ENCODE measurements at regions not wholly inside any gene's neighbourhood (a gene's known extent, or its start where the extent isn't known, plus 50 kb on each side); places are given as distances from the start of the nearest gene placed in this dataset.

- DNase-seq (ENCODE audit: low spot score in 2 of 2) (no peak), ATAC-seq (ENCODE audit: low read depth) (no peak)
- H3K4me3 Mint-ChIP-seq = no peak overlapping the region
- no peaks in the 10 kb centered on the region for H3K9me3 Mint-ChIP-seq
- H3K27ac Mint-ChIP-seq = no peak overlapping the region
- H3K36me3 Mint-ChIP-seq = no peaks in the 10 kb centered on the region
- no peaks in the 10 kb centered on the region for H3K4me1 Mint-ChIP-seq
- peaks cover 10% of the 10 kb centered on the region for H3K27me3 Mint-ChIP-seq
Measured at GRCh38 chr13:28566283-28566682, 71.4 kb upstream of the FLT1 start.

- no peaks in the 10 kb centered on the region for H3K4me1 Mint-ChIP-seq
- peaks cover 15% of the 10 kb centered on the region for H3K27me3 Mint-ChIP-seq
- H3K4me3 Mint-ChIP-seq = no peak overlapping the region
- H3K9me3 Mint-ChIP-seq = no peaks in the 10 kb centered on the region
- H3K27ac Mint-ChIP-seq = no peak overlapping the region
- DNase-seq (ENCODE audit: low spot score in 2 of 2) (no peak), ATAC-seq (ENCODE audit: low read depth) (no peak)
- no peaks in the 10 kb centered on the region for H3K36me3 Mint-ChIP-seq
Measured at GRCh38 chr13:28564030-28564429, 69.1 kb upstream of the FLT1 start.

- no peak for DNase-seq (ENCODE audit: low spot score in 2 of 2)
- Mint-ChIP-seq H3K9me3 (no peaks in the 10 kb centered on the region), H3K4me1 (no peaks in the 10 kb centered on the region), H3K27ac (no peak overlapping the region), H3K4me3 (no peak overlapping the region), H3K36me3 (no peaks in the 10 kb centered on the region), H3K27me3 (peaks cover 11% of the 10 kb centered on the region)
- ATAC-seq (ENCODE audit: low read depth) = no peak
Measured at GRCh38 chr13:28563609-28564008, 68.7 kb upstream of the FLT1 start.

- Mint-ChIP-seq H3K36me3 (no peaks in the 10 kb centered on the region), H3K27ac (no peak overlapping the region), H3K27me3 (peaks cover 11% of the 10 kb centered on the region), H3K4me1 (no peaks in the 10 kb centered on the region), H3K9me3 (no peaks in the 10 kb centered on the region), H3K4me3 (no peak overlapping the region)
- DNase-seq (ENCODE audit: low spot score in 2 of 2) (no peak), ATAC-seq (ENCODE audit: low read depth) (no peak)
Measured at GRCh38 chr13:28560612-28561011, 65.7 kb upstream of the FLT1 start.

- DNase-seq (ENCODE audit: low spot score in 2 of 2) (no peak), ATAC-seq (ENCODE audit: low read depth) (no peak)
- Mint-ChIP-seq H3K36me3 (no peaks in the 10 kb centered on the region), H3K4me1 (no peaks in the 10 kb centered on the region), H3K4me3 (no peak overlapping the region), H3K27me3 (peaks cover 11% of the 10 kb centered on the region), H3K9me3 (no peaks in the 10 kb centered on the region), H3K27ac (no peak overlapping the region)
Measured at GRCh38 chr13:28559636-28560259, 64.8 kb upstream of the FLT1 start.

- H3K4me1 Mint-ChIP-seq = no peaks in the 10 kb centered on the region
- H3K36me3 Mint-ChIP-seq = no peaks in the 10 kb centered on the region
- DNase-seq (ENCODE audit: low spot score in 2 of 2) (no peak), ATAC-seq (ENCODE audit: low read depth) (no peak)
- H3K27ac Mint-ChIP-seq = no peak overlapping the region
- no peak overlapping the region for H3K4me3 Mint-ChIP-seq
- peaks cover 9% of the 10 kb centered on the region for H3K27me3 Mint-ChIP-seq
- H3K9me3 Mint-ChIP-seq = no peaks in the 10 kb centered on the region
Measured at GRCh38 chr13:28558567-28558966, 63.6 kb upstream of the FLT1 start.

GRCh38 chr13:28557725-28558520, 63.0 kb upstream of the FLT1 start:
- peaks cover 6% of the 10 kb centered on the region for H3K27me3 Mint-ChIP-seq
- no peak overlapping the region for H3K27ac Mint-ChIP-seq
- H3K4me3 Mint-ChIP-seq = no peak overlapping the region
- DNase-seq (ENCODE audit: low spot score in 2 of 2) = no peak
- no peaks in the 10 kb centered on the region for H3K9me3 Mint-ChIP-seq
- no peak for ATAC-seq (ENCODE audit: low read depth)
- H3K4me1 Mint-ChIP-seq = no peaks in the 10 kb centered on the region
- H3K36me3 Mint-ChIP-seq = no peaks in the 10 kb centered on the region

- Mint-ChIP-seq H3K4me1 (no peaks in the 10 kb centered on the region), H3K36me3 (no peaks in the 10 kb centered on the region), H3K4me3 (no peak overlapping the region), H3K27ac (peak overlapping the region; percentile 40), H3K9me3 (no peaks in the 10 kb centered on the region), H3K27me3 (peaks cover 7% of the 10 kb centered on the region)
- DNase-seq (ENCODE audit: low spot score in 2 of 2) (no peak), ATAC-seq (ENCODE audit: low read depth) (no peak)
Measured at GRCh38 chr13:28555096-28555495, 60.2 kb upstream of the FLT1 start.

- H3K9me3 Mint-ChIP-seq = no peaks in the 10 kb centered on the region
- H3K36me3 Mint-ChIP-seq = no peaks in the 10 kb centered on the region
- H3K4me1 Mint-ChIP-seq = no peaks in the 10 kb centered on the region
- no peak overlapping the region for H3K27ac Mint-ChIP-seq
- H3K4me3 Mint-ChIP-seq = no peak overlapping the region
- DNase-seq (ENCODE audit: low spot score in 2 of 2) (no peak), ATAC-seq (ENCODE audit: low read depth) (no peak)
- H3K27me3 Mint-ChIP-seq = peaks cover 8% of the 10 kb centered on the region
Measured at GRCh38 chr13:28553971-28554370, 59.0 kb upstream of the FLT1 start.

- Mint-ChIP-seq H3K27me3 (peaks cover 20% of the 10 kb centered on the region), H3K4me3 (no peak overlapping the region), H3K4me1 (no peaks in the 10 kb centered on the region), H3K27ac (no peak overlapping the region), H3K36me3 (no peaks in the 10 kb centered on the region), H3K9me3 (no peaks in the 10 kb centered on the region)
- no peak for DNase-seq (ENCODE audit: low spot score in 2 of 2)
- ATAC-seq (ENCODE audit: low read depth) = no peak
Measured at GRCh38 chr13:28552288-28552687, 57.4 kb upstream of the FLT1 start.

GRCh38 chr13:28551498-28551895, 56.6 kb upstream of the FLT1 start:
- Mint-ChIP-seq H3K27ac (no peak overlapping the region), H3K4me3 (no peak overlapping the region), H3K9me3 (no peaks in the 10 kb centered on the region), H3K27me3 (peaks cover 20% of the 10 kb centered on the region), H3K4me1 (no peaks in the 10 kb centered on the region), H3K36me3 (no peaks in the 10 kb centered on the region)
- DNase-seq (ENCODE audit: low spot score in 2 of 2) (no peak), ATAC-seq (ENCODE audit: low read depth) (no peak)

GRCh38 chr13:28550721-28551497, 56.0 kb upstream of the FLT1 start:
- no peak for ATAC-seq (ENCODE audit: low read depth)
- Mint-ChIP-seq H3K9me3 (no peaks in the 10 kb centered on the region), H3K27ac (no peak overlapping the region), H3K36me3 (no peaks in the 10 kb centered on the region), H3K4me1 (no peaks in the 10 kb centered on the region), H3K27me3 (peaks cover 22% of the 10 kb centered on the region), H3K4me3 (no peak overlapping the region)
- no peak for DNase-seq (ENCODE audit: low spot score in 2 of 2)

GRCh38 chr13:28550091-28550490, 55.2 kb upstream of the FLT1 start:
- no peaks in the 10 kb centered on the region for H3K9me3 Mint-ChIP-seq
- ATAC-seq (ENCODE audit: low read depth) (no peak), DNase-seq (ENCODE audit: low spot score in 2 of 2) (no peak)
- no peak overlapping the region for H3K27ac Mint-ChIP-seq
- no peaks in the 10 kb centered on the region for H3K36me3 Mint-ChIP-seq
- H3K4me1 Mint-ChIP-seq = no peaks in the 10 kb centered on the region
- H3K4me3 Mint-ChIP-seq = no peak overlapping the region
- peaks cover 23% of the 10 kb centered on the region for H3K27me3 Mint-ChIP-seq

GRCh38 chr13:28548872-28549271, 53.9 kb upstream of the FLT1 start:
- DNase-seq (ENCODE audit: low spot score in 2 of 2) (no peak), ATAC-seq (ENCODE audit: low read depth) (no peak)
- H3K27me3 Mint-ChIP-seq = peaks cover 28% of the 10 kb centered on the region
- H3K36me3 Mint-ChIP-seq = peaks cover 3% of the 10 kb centered on the region
- H3K9me3 Mint-ChIP-seq = peaks cover 7% of the 10 kb centered on the region
- H3K27ac Mint-ChIP-seq = no peak overlapping the region
- H3K4me1 Mint-ChIP-seq = no peaks in the 10 kb centered on the region
- H3K4me3 Mint-ChIP-seq = no peak overlapping the region
